Mesothelial cell of epicardium (in vitro differentiated cells): ENCODE measurements at regions not wholly inside any gene's neighbourhood (a gene's known extent, or its start where the extent isn't known, plus 50 kb on each side); places are given as distances from the start of the nearest gene placed in this dataset.

Experiments
- DNase-seq, 2 experiments: peaks; one replicate each; pipeline ENCODE4 v3.0.0; 2021; ENCODE audit warnings: low spot score in 2 of 2; ENCODE audit not compliant: unreplicated experiment in 2 of 2
- H3K27ac Mint-ChIP-seq: 2 replicates; pipeline ENCODE4 v1.8.0; 2021; ENCODE audit warnings: mixed read lengths
- H3K27me3 Mint-ChIP-seq: 2 replicates; pipeline ENCODE4 v1.8.0; 2021; ENCODE audit warnings: low read depth, mixed read lengths
- H3K36me3 Mint-ChIP-seq: 2 replicates; pipeline ENCODE4 v1.8.0; 2021; ENCODE audit warnings: mixed read lengths
- H3K4me1 Mint-ChIP-seq: 2 replicates; pipeline ENCODE4 v1.8.0; 2021; ENCODE audit warnings: mixed read lengths
- H3K4me3 Mint-ChIP-seq: 2 replicates; pipeline ENCODE4 v1.8.0; 2021; ENCODE audit warnings: mild to moderate bottlenecking, moderate library complexity, mixed read lengths
- H3K9me3 Mint-ChIP-seq: 2 replicates; pipeline ENCODE4 v1.8.0; 2021; ENCODE audit warnings: mixed read lengths
- TF ChIP-seq, protein P1 (sequence below): fragments of 200-600 bp; sonication (generic); IDR thresholded peaks from one replicate; pipeline ENCODE4 v1.5.0; 2021; ENCODE audit warnings: antibody characterized with exemption; ENCODE audit not compliant: unreplicated experiment

DNA sequence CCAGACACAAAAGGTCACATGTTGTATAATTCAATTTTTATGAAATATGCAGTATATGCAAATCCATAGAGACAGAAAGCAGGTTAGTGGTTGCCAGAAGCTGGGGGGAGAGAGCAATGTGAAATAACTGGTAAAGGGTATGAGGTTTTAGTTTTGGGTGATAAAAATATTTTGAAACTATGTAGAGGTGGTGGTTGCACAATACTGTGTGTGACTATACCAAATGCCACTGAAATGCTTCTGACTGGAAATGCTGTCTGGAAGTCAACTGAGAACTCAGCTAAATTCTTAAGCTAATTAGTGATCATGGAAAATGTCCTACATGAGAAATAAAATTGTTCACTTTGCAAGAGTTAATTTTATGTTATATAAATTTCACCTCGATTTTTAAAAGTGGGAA is 65.3 kb upstream of the RXFP2 start:
- H3K4me3 Mint-ChIP-seq, result no peak overlapping the region
- TF ChIP-seq, protein P1, sequence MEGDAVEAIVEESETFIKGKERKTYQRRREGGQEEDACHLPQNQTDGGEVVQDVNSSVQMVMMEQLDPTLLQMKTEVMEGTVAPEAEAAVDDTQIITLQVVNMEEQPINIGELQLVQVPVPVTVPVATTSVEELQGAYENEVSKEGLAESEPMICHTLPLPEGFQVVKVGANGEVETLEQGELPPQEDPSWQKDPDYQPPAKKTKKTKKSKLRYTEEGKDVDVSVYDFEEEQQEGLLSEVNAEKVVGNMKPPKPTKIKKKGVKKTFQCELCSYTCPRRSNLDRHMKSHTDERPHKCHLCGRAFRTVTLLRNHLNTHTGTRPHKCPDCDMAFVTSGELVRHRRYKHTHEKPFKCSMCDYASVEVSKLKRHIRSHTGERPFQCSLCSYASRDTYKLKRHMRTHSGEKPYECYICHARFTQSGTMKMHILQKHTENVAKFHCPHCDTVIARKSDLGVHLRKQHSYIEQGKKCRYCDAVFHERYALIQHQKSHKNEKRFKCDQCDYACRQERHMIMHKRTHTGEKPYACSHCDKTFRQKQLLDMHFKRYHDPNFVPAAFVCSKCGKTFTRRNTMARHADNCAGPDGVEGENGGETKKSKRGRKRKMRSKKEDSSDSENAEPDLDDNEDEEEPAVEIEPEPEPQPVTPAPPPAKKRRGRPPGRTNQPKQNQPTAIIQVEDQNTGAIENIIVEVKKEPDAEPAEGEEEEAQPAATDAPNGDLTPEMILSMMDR, result no peak

DNA sequence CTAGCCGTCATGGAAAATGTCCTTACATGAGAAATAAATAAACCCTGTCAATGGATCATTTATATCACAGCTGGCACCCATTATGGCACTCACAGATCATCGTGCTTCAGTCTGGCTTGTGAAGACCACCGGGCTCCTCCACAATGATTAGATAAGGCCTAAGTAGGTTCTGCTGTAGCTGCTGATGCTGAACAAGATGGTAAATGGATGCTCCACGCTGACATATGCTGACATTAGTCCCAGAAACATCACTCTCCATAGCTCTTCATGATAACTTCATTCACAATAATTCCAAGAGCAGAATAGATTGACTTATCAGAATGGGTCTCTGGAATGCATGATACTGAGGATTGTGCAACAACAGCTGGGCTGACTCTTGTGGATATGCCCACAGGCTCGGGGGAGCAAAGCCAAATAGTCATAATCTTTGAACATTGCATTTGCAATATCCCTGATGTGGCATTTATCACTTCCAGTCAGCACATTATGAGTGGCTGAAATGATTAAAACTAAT is 63.8 kb upstream of the RXFP2 start:
- Mint-ChIP-seq H3K36me3 (no peaks in the 10 kb centered on the region), H3K4me3 (no peak overlapping the region), H3K27ac (no peak overlapping the region), H3K4me1 (peaks cover 7% of the 10 kb centered on the region), H3K9me3 (peaks cover 14% of the 10 kb centered on the region), H3K27me3 (peaks cover 2% of the 10 kb centered on the region)
- DNase-seq, result no peak
- TF ChIP-seq, protein P1, result no peak

More for the DNA sequence above, 65.3 kb upstream of the RXFP2 start:
- peaks cover 16% of the 10 kb centered on the region for H3K9me3 Mint-ChIP-seq
- peaks cover 2% of the 10 kb centered on the region for H3K27me3 Mint-ChIP-seq
- DNase-seq, result no peak
- H3K36me3 Mint-ChIP-seq, result no peaks in the 10 kb centered on the region
- H3K27ac Mint-ChIP-seq, result no peak overlapping the region
- H3K4me1 Mint-ChIP-seq, result peaks cover 7% of the 10 kb centered on the region

DNA sequence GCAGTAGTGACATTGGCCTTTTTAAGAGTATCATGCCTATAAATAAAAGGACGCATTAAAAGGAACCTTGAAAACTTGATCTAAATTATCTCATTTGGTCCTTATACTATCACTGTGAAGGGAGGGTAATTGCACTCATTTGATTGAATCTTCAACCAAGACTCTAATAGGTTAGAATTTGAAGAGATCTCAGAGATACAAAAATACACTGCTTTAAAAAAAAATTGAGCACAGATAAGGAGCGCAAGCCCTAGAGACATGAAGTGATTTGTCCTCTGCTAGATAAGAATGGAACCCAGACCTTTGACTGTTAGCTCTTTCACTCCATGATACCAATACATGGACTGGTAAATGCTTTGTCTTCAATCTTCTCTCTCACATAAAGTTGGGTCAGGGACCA is 58.2 kb upstream of the RXFP2 start:
- no peak for DNase-seq
- Mint-ChIP-seq H3K27ac (no peak overlapping the region), H3K4me3 (no peak overlapping the region), H3K9me3 (peaks cover 3% of the 10 kb centered on the region), H3K27me3 (peaks cover 31% of the 10 kb centered on the region), H3K4me1 (peaks cover 6% of the 10 kb centered on the region), H3K36me3 (no peaks in the 10 kb centered on the region)
- TF ChIP-seq, protein P1, result no peak

DNA sequence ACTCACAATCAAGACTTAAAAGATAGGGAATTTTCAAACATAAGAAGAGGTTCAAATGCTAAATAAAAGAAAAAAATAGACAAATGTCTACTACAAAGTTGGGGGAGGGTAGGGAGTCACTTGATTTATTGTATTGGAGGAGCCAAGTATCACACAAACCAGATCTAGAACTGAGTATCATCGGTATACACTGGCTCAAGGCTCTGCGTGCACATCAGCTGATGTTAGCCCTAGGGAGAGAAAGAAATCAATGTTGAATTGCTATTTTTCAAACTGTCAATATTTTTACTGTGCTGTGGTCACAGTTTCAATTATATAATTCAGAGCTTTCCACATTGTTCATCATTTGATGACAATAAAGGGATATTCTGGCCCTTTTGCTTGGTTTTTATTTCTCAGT is 54.9 kb upstream of the RXFP2 start:
- Mint-ChIP-seq H3K4me1 (peaks cover 11% of the 10 kb centered on the region), H3K27ac (no peak overlapping the region), H3K4me3 (no peak overlapping the region), H3K9me3 (peaks cover 2% of the 10 kb centered on the region), H3K36me3 (peaks cover under 1% of the 10 kb centered on the region), H3K27me3 (peaks cover 31% of the 10 kb centered on the region)
- TF ChIP-seq, protein P1, result no peak
- no peak for DNase-seq

DNA sequence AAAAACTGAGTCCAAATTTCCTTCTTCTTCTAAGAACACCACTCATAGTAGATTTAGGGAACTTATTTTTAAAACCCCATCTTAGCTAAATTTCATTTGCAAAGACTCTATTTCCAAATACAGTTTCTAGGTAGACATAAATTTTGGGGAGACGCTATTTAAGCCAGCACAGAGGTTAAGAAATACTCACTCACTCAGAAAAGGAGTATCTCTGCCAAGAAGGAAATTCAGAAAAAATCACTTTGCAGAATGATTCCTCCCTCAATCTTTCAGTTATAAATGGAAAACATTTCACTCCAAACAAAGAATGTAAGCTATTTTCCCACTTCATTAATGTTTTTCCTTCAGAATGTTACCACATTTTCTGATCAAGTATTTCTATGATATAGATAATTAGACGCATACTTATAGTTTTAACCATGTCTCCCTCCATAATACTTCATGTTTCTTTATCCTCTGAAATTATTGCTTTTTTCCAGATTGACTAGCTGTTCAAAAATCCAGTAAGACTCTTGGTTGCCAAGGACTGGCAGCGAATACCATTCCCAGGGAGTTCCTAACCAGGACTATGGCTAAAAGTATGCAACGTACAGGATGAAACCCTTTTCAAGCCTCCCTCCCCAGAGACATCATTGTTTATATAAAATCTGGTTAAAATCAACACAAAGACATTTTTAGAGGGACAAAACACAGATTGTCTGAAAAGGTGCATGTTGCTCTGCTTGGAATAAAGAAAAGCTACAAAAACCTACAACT is 52.5 kb upstream of the RXFP2 start:
- Mint-ChIP-seq H3K4me3 (no peak overlapping the region), H3K27ac (no peak overlapping the region), H3K36me3 (peaks cover 2% of the 10 kb centered on the region), H3K27me3 (peaks cover 30% of the 10 kb centered on the region), H3K4me1 (peaks cover 11% of the 10 kb centered on the region), H3K9me3 (peaks cover 21% of the 10 kb centered on the region)
- DNase-seq, result no peak
- TF ChIP-seq, protein P1, result no peak
